HepG2 (cell line): ENCODE measurements at regions not wholly inside any gene's neighbourhood (a gene's known extent, or its start where the extent isn't known, plus 50 kb on each side); places are given as distances from the start of the nearest gene placed in this dataset.

ENCODE experiments used
- ATAC-seq: fragments of 200-7000 bp; cut with Tn5 transposase; 3 replicates; pipeline ENCODE4 v1.9.1; 2020; ENCODE audit warnings: mild to moderate bottlenecking, moderate library complexity
- BruUV-seq: library from RNA; stranded (reverse); fragments of 400-500 nt; replicated peaks from 2 replicates; lab custom pipeline; 2021; lab: Mats Ljungman, UMichigan
- CTCF ChIA-PET: fragments of 300-600 bp; formaldehyde crosslinking; extraction: SDS; loops from one replicate; lab custom pipeline; 2021; ENCODE audit warnings: low total read pairs, inconsistent platforms, low intra/inter-chr PET ratio; lab: Yijun Ruan, JAX
- POLR2A ChIA-PET: fragments of 350-600 bp; sonication (Branson Sonifier 250); formaldehyde crosslinking; loops from one replicate; lab custom pipeline; 2020; ENCODE audit warnings: antibody characterized with exemption, inconsistent platforms; lab: Yijun Ruan, JAX
- DNase-seq: peaks from one replicate; pipeline ENCODE4 v3.0.0-alpha.2; 2015; ENCODE audit warnings: low spot score
- FAIRE-seq: peaks from 3 replicates; lab custom pipeline; 2011; peaks lifted over from hg19 to GRCh38; lab: Jason Lieb, UNC
- H2AFZ ChIP-seq: one replicate; pipeline ENCODE4 v1.6.1; 2011; ENCODE audit warnings: low read length, inconsistent platforms
- H3K27ac ChIP-seq: fragments of 300-600 bp; 3 replicates; pipeline ENCODE4 v1.8.0; 2011; ENCODE audit warnings: mixed run types, mild to moderate bottlenecking, mixed read lengths, low read length, inconsistent platforms; ENCODE audit not compliant: insufficient read depth; ENCODE audit errors: extremely low read length
- H3K27me3 ChIP-seq, 2 experiments: fragments of 200-600 bp in 1 of 2; 2 replicates in 1 of 2; 3 replicates in 1 of 2; pipeline versions ENCODE4 v1.6.0 to v1.8.0; 2011; ENCODE audit warnings: low read length in 2 of 2, mild to moderate bottlenecking in 2 of 2, moderate library complexity in 2 of 2, inconsistent platforms in 1 of 2; ENCODE audit not compliant: insufficient read depth in 2 of 2, control insufficient read depth in 1 of 2
- H3K36me3 ChIP-seq, 2 experiments: fragments of 200-600 bp in 1 of 2; replicated peaks in 1 of 2; 2 replicates in 1 of 2; 3 replicates in 1 of 2; pipeline versions ENCODE4 v1.5.1 to v1.8.0; 2011; ENCODE audit warnings: low read length in 2 of 2, inconsistent platforms in 1 of 2; ENCODE audit not compliant: insufficient read depth in 2 of 2, control insufficient read depth in 1 of 2
- H3K4me1 ChIP-seq: 2 replicates; pipeline ENCODE4 v1.5.1; 2012; ENCODE audit warnings: low read length, inconsistent platforms; ENCODE audit not compliant: insufficient read depth
- H3K4me2 ChIP-seq: 2 replicates; pipeline ENCODE4 v1.6.0; 2011; ENCODE audit warnings: low read depth, low read length, inconsistent platforms
- H3K4me3 ChIP-seq, 3 experiments: fragments of 200-600 bp in 1 of 3; sonication (generic), shearing (Covaris generic) in 1 of 3; replicated peaks in 1 of 3; 2 replicates each; pipeline ENCODE4 v1.5.1; 2011 to 2016; ENCODE audit warnings: low read length in 3 of 3, inconsistent platforms in 2 of 3, low read depth in 2 of 3, mild to moderate bottlenecking in 2 of 3, control low read depth in 1 of 3, mixed read lengths in 1 of 3; ENCODE audit not compliant: insufficient read depth in 1 of 3
- H3K79me2 ChIP-seq: one replicate; pipeline ENCODE4 v1.6.1; 2011; ENCODE audit warnings: low read length, inconsistent platforms; ENCODE audit not compliant: insufficient read depth
- H3K9ac ChIP-seq: 2 replicates; pipeline ENCODE4 v1.6.0; 2011; ENCODE audit warnings: mild to moderate bottlenecking, low read depth, low read length, inconsistent platforms; ENCODE audit not compliant: insufficient read depth
- H3K9me3 ChIP-seq: 2 replicates; pipeline ENCODE4 v1.5.1; 2012; ENCODE audit warnings: mild to moderate bottlenecking, low read length
- H4K20me1 ChIP-seq: 2 replicates; pipeline ENCODE4 v1.6.0; 2011; ENCODE audit warnings: inconsistent platforms, mild to moderate bottlenecking, low read length, moderate library complexity; ENCODE audit not compliant: insufficient read depth
- HNRNPK ChIP-seq: fragments of 200-400 bp; formaldehyde crosslinking; IDR thresholded peaks from 2 replicates; pipeline ENCODE4 v1.6.1; 2018; ENCODE audit warnings: low read length, low read depth, moderate library complexity, mild to moderate bottlenecking; ENCODE audit not compliant: poor library complexity, severe bottlenecking
- KAT7 ChIP-seq: IDR thresholded peaks from 2 replicates; pipeline ENCODE4 v1.6.1; 2018; ENCODE audit warnings: borderline replicate concordance, missing compliant biosample characterization
- KLF12 ChIP-seq: sonication (generic); formaldehyde crosslinking; IDR thresholded peaks from 2 replicates; pipeline ENCODE4 v1.4.0; 2020; ENCODE audit warnings: missing genetic modification reagents, borderline replicate concordance
- NFKB2 ChIP-seq: sonication (generic); formaldehyde crosslinking; IDR thresholded peaks from 2 replicates; pipeline ENCODE4 v1.4.0; 2020; ENCODE audit warnings: missing genetic modification reagents, borderline replicate concordance
- NFYC ChIP-seq: IDR thresholded peaks from 2 replicates; pipeline ENCODE4 v1.6.1; 2016; ENCODE audit warnings: missing genetic modification reagents, missing compliant biosample characterization
- SNAPC2 ChIP-seq: sonication (generic); formaldehyde crosslinking; IDR thresholded peaks from 2 replicates; pipeline ENCODE4 v1.8.1; 2022; ENCODE audit warnings: mild to moderate bottlenecking, missing genetic modification reagents
- SOX5 ChIP-seq: IDR thresholded peaks from 2 replicates; pipeline ENCODE4 v1.6.1; 2016; ENCODE audit warnings: borderline replicate concordance
- ZNF12 ChIP-seq: sonication (generic); formaldehyde crosslinking; IDR thresholded peaks from 2 replicates; pipeline ENCODE4 v1.5.0; 2020; ENCODE audit warnings: missing genetic modification reagents
- ZNF343 ChIP-seq: sonication (generic); formaldehyde crosslinking; IDR thresholded peaks from 2 replicates; pipeline ENCODE4 v1.4.0; 2020; ENCODE audit warnings: mild to moderate bottlenecking, missing genetic modification reagents
- ZNF816 ChIP-seq: sonication (generic); formaldehyde crosslinking; IDR thresholded peaks from 2 replicates; pipeline ENCODE4 v1.8.0; 2022; ENCODE audit warnings: missing genetic modification reagents, mild to moderate bottlenecking, borderline replicate concordance
- ZNF850 ChIP-seq: sonication (generic); formaldehyde crosslinking; conservative IDR thresholded peaks from 2 replicates; pipeline ENCODE4 v1.9.0; 2021; ENCODE audit warnings: mild to moderate bottlenecking, missing genetic modification reagents
- WGBS: methylation state at CpG from one replicate; pipeline ENCODE4 v1.1.6; 2017; ENCODE audit warnings: low lambda C conversion rate; 5-methylcytosine and 5-hydroxymethylcytosine counted together
- in situ Hi-C: cut with HindIII; loops from 2 replicates; pipeline ENCODE4 v1.10.0; 2017; ENCODE audit warnings: low pct_unique_long_range_greater_than_20kb; ENCODE audit not compliant: extremely low pct_ligation_motif_present
- intact Hi-C: fragments of 100-400 bp; cut with micrococcal nuclease; formaldehyde crosslinking; loops from one replicate; pipeline ENCODE4 v1.10.0; 2022; ENCODE audit not compliant: unreplicated experiment
- TF ChIP-seq, protein P1 (sequence below): sonication (generic); formaldehyde crosslinking; IDR thresholded peaks from 2 replicates; pipeline ENCODE4 v1.4.0; 2020; ENCODE audit warnings: low read depth, missing genetic modification reagents
- TF ChIP-seq, protein P2 (sequence below): sonication (generic); formaldehyde crosslinking; IDR thresholded peaks from 2 replicates; pipeline ENCODE4 v1.4.0; 2020; ENCODE audit warnings: mild to moderate bottlenecking, missing genetic modification reagents

GRCh38 chr9:87102126-87102525 lies 154.8 kb upstream of the GAS1 start (continued):
- TF ChIP-seq, protein P1, sequence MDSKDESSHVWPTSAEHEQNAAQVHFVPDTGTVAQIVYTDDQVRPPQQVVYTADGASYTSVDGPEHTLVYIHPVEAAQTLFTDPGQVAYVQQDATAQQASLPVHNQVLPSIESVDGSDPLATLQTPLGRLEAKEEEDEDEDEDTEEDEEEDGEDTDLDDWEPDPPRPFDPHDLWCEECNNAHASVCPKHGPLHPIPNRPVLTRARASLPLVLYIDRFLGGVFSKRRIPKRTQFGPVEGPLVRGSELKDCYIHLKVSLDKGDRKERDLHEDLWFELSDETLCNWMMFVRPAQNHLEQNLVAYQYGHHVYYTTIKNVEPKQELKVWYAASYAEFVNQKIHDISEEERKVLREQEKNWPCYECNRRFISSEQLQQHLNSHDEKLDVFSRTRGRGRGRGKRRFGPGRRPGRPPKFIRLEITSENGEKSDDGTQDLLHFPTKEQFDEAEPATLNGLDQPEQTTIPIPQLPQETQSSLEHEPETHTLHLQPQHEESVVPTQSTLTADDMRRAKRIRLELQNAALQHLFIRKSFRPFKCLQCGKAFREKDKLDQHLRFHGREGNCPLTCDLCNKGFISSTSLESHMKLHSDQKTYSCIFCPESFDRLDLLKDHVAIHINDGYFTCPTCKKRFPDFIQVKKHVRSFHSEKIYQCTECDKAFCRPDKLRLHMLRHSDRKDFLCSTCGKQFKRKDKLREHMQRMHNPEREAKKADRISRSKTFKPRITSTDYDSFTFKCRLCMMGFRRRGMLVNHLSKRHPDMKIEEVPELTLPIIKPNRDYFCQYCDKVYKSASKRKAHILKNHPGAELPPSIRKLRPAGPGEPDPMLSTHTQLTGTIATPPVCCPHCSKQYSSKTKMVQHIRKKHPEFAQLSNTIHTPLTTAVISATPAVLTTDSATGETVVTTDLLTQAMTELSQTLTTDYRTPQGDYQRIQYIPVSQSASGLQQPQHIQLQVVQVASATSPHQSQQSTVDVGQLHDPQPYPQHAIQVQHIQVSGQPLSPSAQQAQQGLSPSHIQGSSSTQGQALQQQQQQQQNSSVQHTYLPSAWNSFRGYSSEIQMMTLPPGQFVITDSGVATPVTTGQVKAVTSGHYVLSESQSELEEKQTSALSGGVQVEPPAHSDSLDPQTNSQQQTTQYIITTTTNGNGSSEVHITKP (CRISPR knock-in tag), result no peak
- no peak for TF ChIP-seq NFKB2 (CRISPR knock-in tag)
- TF ChIP-seq ZNF12 (CRISPR knock-in tag), result no peak
- no peak for TF ChIP-seq SNAPC2 (CRISPR knock-in tag)
- no peak for TF ChIP-seq SOX5 (CRISPR knock-in tag)
- TF ChIP-seq, all 625 proteins: peak for 0

DNA sequence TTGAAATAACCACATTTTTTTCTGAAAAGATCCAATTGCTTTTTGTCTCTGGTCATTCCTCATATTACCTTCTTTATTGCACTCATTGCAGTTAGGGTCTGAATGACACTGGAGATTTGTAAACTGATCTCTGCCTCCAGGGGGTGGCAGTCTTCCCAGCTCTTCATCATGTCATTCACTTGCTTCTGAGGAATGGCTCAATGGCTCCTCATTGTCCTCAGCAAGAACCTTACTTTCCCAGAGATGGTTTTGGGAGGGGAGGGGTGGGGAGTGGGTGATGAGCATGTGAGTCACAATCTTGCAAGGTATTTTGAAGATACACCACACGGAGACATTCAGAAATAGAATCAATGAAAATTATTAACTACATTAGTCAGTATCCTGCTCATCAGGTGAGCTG lies 159.8 kb upstream of the GAS1 start:
- BruUV-seq, result no TSS peak
- no peak for ATAC-seq
- no peak overlapping the region for H3K4me2 ChIP-seq

More for the DNA sequence above, 159.8 kb upstream of the GAS1 start:
- in situ Hi-C loops (no loop called here), intact Hi-C loops (no loop called here)
- FAIRE-seq, result no peak
- WGBS, result 45% methylated on average over 1 of the region's 1 CpG
- Histone ChIP-seq H3K36me3 (no peaks in the 10 kb centered on the region), H3K27me3 (0 out of 5 replicates have a peak, but pooled peaks cover 0 to 5% of the 10 kb centered on the region in 2 experiments), H3K27ac (no peak overlapping the region), H3K79me2 (no peaks in the 10 kb centered on the region), H3K4me3 (no peak overlapping the region), H4K20me1 (no peaks in the 10 kb centered on the region), H3K9me3 (no peaks in the 10 kb centered on the region), H2AFZ (no peak overlapping the region), H3K4me1 (no peaks in the 10 kb centered on the region), H3K9ac (no peak overlapping the region)
- ChIA-PET CTCF (no interaction called here), POLR2A (no interaction called here)
- TF ChIP-seq KAT7 (CRISPR knock-in tag) (no peak), ZNF343 (CRISPR knock-in tag) (no peak), KLF12 (no peak), NFYC (CRISPR knock-in tag) (no peak), HNRNPK (no peak), ZNF816 (CRISPR knock-in tag) (no peak), ZNF850 (no peak)
- TF ChIP-seq, protein P2, sequence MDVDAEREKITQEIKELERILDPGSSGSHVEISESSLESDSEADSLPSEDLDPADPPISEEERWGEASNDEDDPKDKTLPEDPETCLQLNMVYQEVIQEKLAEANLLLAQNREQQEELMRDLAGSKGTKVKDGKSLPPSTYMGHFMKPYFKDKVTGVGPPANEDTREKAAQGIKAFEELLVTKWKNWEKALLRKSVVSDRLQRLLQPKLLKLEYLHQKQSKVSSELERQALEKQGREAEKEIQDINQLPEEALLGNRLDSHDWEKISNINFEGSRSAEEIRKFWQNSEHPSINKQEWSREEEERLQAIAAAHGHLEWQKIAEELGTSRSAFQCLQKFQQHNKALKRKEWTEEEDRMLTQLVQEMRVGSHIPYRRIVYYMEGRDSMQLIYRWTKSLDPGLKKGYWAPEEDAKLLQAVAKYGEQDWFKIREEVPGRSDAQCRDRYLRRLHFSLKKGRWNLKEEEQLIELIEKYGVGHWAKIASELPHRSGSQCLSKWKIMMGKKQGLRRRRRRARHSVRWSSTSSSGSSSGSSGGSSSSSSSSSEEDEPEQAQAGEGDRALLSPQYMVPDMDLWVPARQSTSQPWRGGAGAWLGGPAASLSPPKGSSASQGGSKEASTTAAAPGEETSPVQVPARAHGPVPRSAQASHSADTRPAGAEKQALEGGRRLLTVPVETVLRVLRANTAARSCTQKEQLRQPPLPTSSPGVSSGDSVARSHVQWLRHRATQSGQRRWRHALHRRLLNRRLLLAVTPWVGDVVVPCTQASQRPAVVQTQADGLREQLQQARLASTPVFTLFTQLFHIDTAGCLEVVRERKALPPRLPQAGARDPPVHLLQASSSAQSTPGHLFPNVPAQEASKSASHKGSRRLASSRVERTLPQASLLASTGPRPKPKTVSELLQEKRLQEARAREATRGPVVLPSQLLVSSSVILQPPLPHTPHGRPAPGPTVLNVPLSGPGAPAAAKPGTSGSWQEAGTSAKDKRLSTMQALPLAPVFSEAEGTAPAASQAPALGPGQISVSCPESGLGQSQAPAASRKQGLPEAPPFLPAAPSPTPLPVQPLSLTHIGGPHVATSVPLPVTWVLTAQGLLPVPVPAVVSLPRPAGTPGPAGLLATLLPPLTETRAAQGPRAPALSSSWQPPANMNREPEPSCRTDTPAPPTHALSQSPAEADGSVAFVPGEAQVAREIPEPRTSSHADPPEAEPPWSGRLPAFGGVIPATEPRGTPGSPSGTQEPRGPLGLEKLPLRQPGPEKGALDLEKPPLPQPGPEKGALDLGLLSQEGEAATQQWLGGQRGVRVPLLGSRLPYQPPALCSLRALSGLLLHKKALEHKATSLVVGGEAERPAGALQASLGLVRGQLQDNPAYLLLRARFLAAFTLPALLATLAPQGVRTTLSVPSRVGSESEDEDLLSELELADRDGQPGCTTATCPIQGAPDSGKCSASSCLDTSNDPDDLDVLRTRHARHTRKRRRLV (CRISPR knock-in tag), result no peak
- no peak for DNase-seq
